SK-N-SH (cell line): ENCODE measurements at regions not wholly inside any gene's neighbourhood (a gene's known extent, or its start where the extent isn't known, plus 50 kb on each side); places are given as distances from the start of the nearest gene placed in this dataset.

Experiments
- CTCF ChIA-PET: fragments of 300-600, 350-600 bp; formaldehyde crosslinking; extraction: SDS; loops from one replicate; lab custom pipeline; 2021; lab: Yijun Ruan, JAX
- POLR2A ChIA-PET: fragments of 350-600 bp; sonication (Branson Sonifier 250); formaldehyde crosslinking; extraction: SDS; loops from one replicate; lab custom pipeline; 2020; ENCODE audit warnings: antibody characterized with exemption, inconsistent platforms; lab: Yijun Ruan, JAX
- DNase-seq: peaks from one replicate; pipeline ENCODE4 v3.0.0; 2012
- H2AFZ ChIP-seq: fragments of 200-600 bp; sonication (generic); 2 replicates; pipeline ENCODE4 v1.8.1; 2016; ENCODE audit warnings: antibody characterized with exemption, mild to moderate bottlenecking, low read depth
- H3F3A ChIP-seq: fragments of 200-600 bp; sonication (generic); replicated peaks from 2 replicates; pipeline ENCODE3; 2016; ENCODE audit warnings: antibody characterized with exemption, mild to moderate bottlenecking; ENCODE audit not compliant: insufficient read depth
- H3K27ac ChIP-seq, 2 experiments: fragments of 200-500 bp in 1 of 2; fragments of 200-600 bp in 1 of 2; sonication (Bioruptor generic) in 1 of 2; sonication (generic), shearing (Covaris generic) in 1 of 2; 2 replicates each; pipeline versions ENCODE4 v1.5.1 to v1.6.1; 2014 to 2016; ENCODE audit warnings: low read depth in 2 of 2, inconsistent platforms in 1 of 2, low read length in 1 of 2, mild to moderate bottlenecking in 1 of 2, mixed read lengths in 1 of 2
- H3K27me3 ChIP-seq: fragments of 200-600 bp; sonication (generic), shearing (Covaris generic); 2 replicates; pipeline ENCODE4 v1.6.1; 2016; ENCODE audit warnings: mixed run types; ENCODE audit not compliant: insufficient read depth
- H3K36me3 ChIP-seq, 2 experiments: fragments of 200-500 bp in 1 of 2; fragments of 200-600 bp in 1 of 2; sonication (Bioruptor generic) in 1 of 2; sonication (generic) in 1 of 2; replicated peaks in 1 of 2; 2 replicates each; pipeline versions ENCODE3 to v1.5.1; 2014 to 2016; ENCODE audit warnings: low read length in 1 of 2, mild to moderate bottlenecking in 1 of 2; ENCODE audit not compliant: insufficient read depth in 2 of 2, control insufficient read depth in 1 of 2
- H3K4me1 ChIP-seq, 2 experiments: fragments of 200-500 bp in 1 of 2; fragments of 200-600 bp in 1 of 2; sonication (Bioruptor generic) in 1 of 2; sonication (generic), shearing (Covaris generic) in 1 of 2; 2 replicates each; pipeline versions ENCODE4 v1.5.1 to v1.6.1; 2014 to 2016; ENCODE audit warnings: low read depth in 1 of 2, low read length in 1 of 2, mixed run types in 1 of 2; ENCODE audit not compliant: insufficient read depth in 2 of 2, control insufficient read depth in 1 of 2
- H3K4me2 ChIP-seq: fragments of 200-600 bp; sonication (generic), shearing (Covaris generic); 2 replicates; pipeline ENCODE4 v1.6.1; 2017; ENCODE audit warnings: mixed run types
- H3K4me3 ChIP-seq, 2 experiments: fragments of 200-500 bp in 1 of 2; fragments of 200-600 bp in 1 of 2; sonication (Bioruptor generic) in 1 of 2; sonication (generic), shearing (Covaris generic) in 1 of 2; 2 replicates each; pipeline versions ENCODE4 v1.5.1 to v1.8.1; 2014 to 2016; ENCODE audit warnings: low read depth in 2 of 2, inconsistent platforms in 1 of 2, low read length in 1 of 2, mild to moderate bottlenecking in 1 of 2, mixed read lengths in 1 of 2, moderate library complexity in 1 of 2
- H3K79me2 ChIP-seq: fragments of 200-600 bp; sonication (generic); 2 replicates; pipeline ENCODE4 v1.8.1; 2017; ENCODE audit warnings: mild to moderate bottlenecking; ENCODE audit not compliant: insufficient read depth
- H3K9ac ChIP-seq: fragments of 200-600 bp; sonication (generic); 2 replicates; pipeline ENCODE4 v1.6.1; 2017; ENCODE audit warnings: mixed run types
- H3K9me2 ChIP-seq: fragments of 200-600 bp; sonication (generic); 2 replicates; pipeline ENCODE4 v1.6.1; 2017; ENCODE audit warnings: mixed run types
- H3K9me3 ChIP-seq: fragments of 200-600 bp; sonication (generic); 2 replicates; pipeline ENCODE4 v1.6.1; 2017; ENCODE audit warnings: mixed run types, mild to moderate bottlenecking, moderate library complexity
- H4K20me1 ChIP-seq: fragments of 200-600 bp; sonication (generic); 2 replicates; pipeline ENCODE4 v1.6.1; 2017; ENCODE audit warnings: mild to moderate bottlenecking, mixed run types; ENCODE audit not compliant: insufficient read depth
- CHD2 ChIP-seq: fragments of 150-350 bp; IDR thresholded peaks from 2 replicates; pipeline ENCODE4 v1.6.1; 2018; ENCODE audit warnings: low read length; ENCODE audit not compliant: partially characterized antibody
- EP300 ChIP-seq, 2 experiments: IDR thresholded peaks; 2 replicates each; pipeline versions ENCODE4 v1.4.0 to v1.6.1; 2012; ENCODE audit warnings: borderline replicate concordance in 1 of 2, low read depth in 1 of 2, low read length in 1 of 2
- EZH2phosphoT487 ChIP-seq: fragments of 200-600 bp; sonication (generic); IDR thresholded peaks from 2 replicates; pipeline ENCODE4 v1.6.1; 2017; ENCODE audit warnings: low read depth, mixed run types, mild to moderate bottlenecking, antibody characterized with exemption, moderate library complexity, borderline replicate concordance
- FOSL2 ChIP-seq: IDR thresholded peaks from 2 replicates; pipeline ENCODE4 v1.4.0; 2012; ENCODE audit warnings: low read depth, mild to moderate bottlenecking, moderate library complexity, borderline replicate concordance
- FOXM1 ChIP-seq: IDR thresholded peaks from 2 replicates; pipeline ENCODE4 v1.4.0; 2012; ENCODE audit warnings: low read depth, mild to moderate bottlenecking
- GABPA ChIP-seq: IDR thresholded peaks from 2 replicates; pipeline ENCODE4 v1.4.0; 2012; ENCODE audit warnings: low read depth, mild to moderate bottlenecking
- GATA2 ChIP-seq: sonication (generic); formaldehyde crosslinking; IDR thresholded peaks from 2 replicates; pipeline ENCODE4 v1.5.0; 2020; ENCODE audit warnings: mild to moderate bottlenecking, missing genetic modification reagents
- MAX ChIP-seq: IDR thresholded peaks from 2 replicates; pipeline ENCODE4 v1.4.0; 2012; ENCODE audit warnings: low read depth
- NFIC ChIP-seq: IDR thresholded peaks from 2 replicates; pipeline ENCODE4 v1.4.0; 2012; ENCODE audit warnings: borderline replicate concordance
- POLR2AphosphoS5 ChIP-seq: IDR thresholded peaks from 2 replicates; pipeline ENCODE4 v1.6.1; 2012; ENCODE audit warnings: low read depth, low read length
- RFX5 ChIP-seq: IDR thresholded peaks from 2 replicates; pipeline ENCODE4 v1.6.1; 2012; ENCODE audit warnings: mild to moderate bottlenecking, improper control_type of control experiment, low read length
- SMC3 ChIP-seq: IDR thresholded peaks from 2 replicates; pipeline ENCODE4 v1.6.1; 2012; ENCODE audit warnings: low read depth, low read length, improper control_type of control experiment
- TEAD4 ChIP-seq: IDR thresholded peaks from 2 replicates; pipeline ENCODE4 v1.4.0; 2012; ENCODE audit warnings: mild to moderate bottlenecking, borderline replicate concordance; ENCODE audit not compliant: insufficient read depth
- YY1 ChIP-seq: IDR thresholded peaks from 2 replicates; pipeline ENCODE4 v1.4.0; 2012; ENCODE audit warnings: low read depth, mild to moderate bottlenecking
- WGBS: methylation state at CpG from one replicate; pipeline ENCODE4 v1.1.6; 2017; ENCODE audit warnings: low lambda C conversion rate; 5-methylcytosine and 5-hydroxymethylcytosine counted together

GRCh38 chr2:120908314-120908975, 172.8 kb downstream of the GLI2 start (continued):
- TF ChIP-seq POLR2AphosphoS5 (no peak), GABPA (no peak), CHD2 (no peak), EZH2phosphoT487 (no peak)

GRCh38 chr2:120909102-120909501, 173.4 kb downstream of the GLI2 start:
- Histone ChIP-seq H4K20me1 (no peaks in the 10 kb centered on the region), H3K36me3 (no peaks in the 10 kb centered on the region), H3K9me2 (no peaks in the 10 kb centered on the region), H3K4me1 (peaks cover under 1 to 39% of the 10 kb centered on the region in 2 experiments), H3F3A (no peaks in the 10 kb centered on the region), H3K4me3 (no peak overlapping the region), H3K27ac (no peak overlapping the region), H3K4me2 (no peak overlapping the region), H2AFZ (no peak overlapping the region), H3K9ac (no peak overlapping the region), H3K27me3 (no peaks in the 10 kb centered on the region), H3K9me3 (no peaks in the 10 kb centered on the region), H3K79me2 (peaks cover 5% of the 10 kb centered on the region; the same call in 1 of the 2 replicates)
- DNase-seq, result no peak
- WGBS, result 92% methylated on average over 2 of the region's 2 CpGs
- ChIA-PET POLR2A (no interaction called here), CTCF (no interaction called here)
- TF ChIP-seq TEAD4 (no peak), FOSL2 (no peak), EP300 (IDR thresholded peaks at IDR 0.05; ENCODE audit: borderline replicate concordance in 1 of 2, low read depth in 1 of 2, low read length in 1 of 2) (no peak), POLR2AphosphoS5 (no peak), YY1 (no peak), NFIC (no peak), GABPA (no peak), SMC3 (no peak), FOXM1 (no peak), GATA2 (CRISPR knock-in tag) (no peak)

GRCh38 chr2:120910164-120910563, 174.5 kb downstream of the GLI2 start:
- Histone ChIP-seq H3F3A (no peaks in the 10 kb centered on the region), H2AFZ (no peak overlapping the region), H3K9ac (no peak overlapping the region), H3K9me2 (no peaks in the 10 kb centered on the region)
- DNase-seq, result no peak
- TF ChIP-seq MAX (no peak), RFX5 (no peak), FOSL2 (no peak), EZH2phosphoT487 (no peak), FOXM1 (no peak), NFIC (no peak)
- TF ChIP-seq, all 33 proteins: peak for 0
- Histone ChIP-seq H4K20me1 (no peaks in the 10 kb centered on the region), H3K4me1 (peaks cover 11 to 39% of the 10 kb centered on the region in 2 experiments; a peak in 3 of 4 replicates), H3K9me3 (no peaks in the 10 kb centered on the region), H3K36me3 (no peaks in the 10 kb centered on the region), H3K27ac (no peak overlapping the region), H3K4me3 (no peak overlapping the region), H3K4me2 (no peak overlapping the region), H3K79me2 (peaks cover 5% of the 10 kb centered on the region; the same call in 1 of the 2 replicates), H3K27me3 (no peaks in the 10 kb centered on the region)
- WGBS, result 96% methylated on average over 4 of the region's 5 CpGs
- ChIA-PET POLR2A (no interaction called here), CTCF (no interaction called here)
